SK-MEL-5 (cell line): ENCODE measurements at regions not wholly inside any gene's neighbourhood (a gene's known extent, or its start where the extent isn't known, plus 50 kb on each side); places are given as distances from the start of the nearest gene placed in this dataset.
"Not testable (repeated sequence)": the region's sequence is repeated elsewhere in the genome, so short reads cannot be mapped to it uniquely, and the experiment has no call there.

Experiments
- DNase-seq: peaks from one replicate; pipeline ENCODE4 v3.0.0-alpha.2; 2016; ENCODE audit warnings: low read depth, low spot score
- in situ Hi-C: cut with HindIII; loops from 2 replicates; pipeline ENCODE4 v1.10.0; 2016; ENCODE audit warnings: low sequenced_read_pairs, high pct_unique_total_duplicates, low pct_unique_long_range_greater_than_20kb

DNA sequence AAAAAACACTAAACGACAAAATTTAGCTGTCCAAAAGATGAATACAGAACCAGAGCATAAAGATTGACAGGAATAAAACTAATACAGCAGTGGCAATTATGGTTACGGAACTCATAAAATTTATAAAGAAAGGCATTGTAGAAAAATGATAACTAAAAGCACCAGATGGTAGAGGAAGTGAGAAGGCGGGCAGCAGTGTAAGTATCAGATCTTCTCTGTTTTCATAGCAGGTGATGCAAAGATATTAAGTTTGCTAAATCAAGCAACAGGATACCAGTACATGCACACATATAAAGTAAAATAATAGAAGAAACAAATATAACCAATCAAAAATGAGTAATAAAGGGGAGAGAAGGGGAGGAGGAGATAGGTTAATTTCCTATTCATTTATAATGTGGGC is 103.9 kb upstream of the MEX3C start:
- no peak for DNase-seq
- in situ Hi-C loops: no loop called here

DNA sequence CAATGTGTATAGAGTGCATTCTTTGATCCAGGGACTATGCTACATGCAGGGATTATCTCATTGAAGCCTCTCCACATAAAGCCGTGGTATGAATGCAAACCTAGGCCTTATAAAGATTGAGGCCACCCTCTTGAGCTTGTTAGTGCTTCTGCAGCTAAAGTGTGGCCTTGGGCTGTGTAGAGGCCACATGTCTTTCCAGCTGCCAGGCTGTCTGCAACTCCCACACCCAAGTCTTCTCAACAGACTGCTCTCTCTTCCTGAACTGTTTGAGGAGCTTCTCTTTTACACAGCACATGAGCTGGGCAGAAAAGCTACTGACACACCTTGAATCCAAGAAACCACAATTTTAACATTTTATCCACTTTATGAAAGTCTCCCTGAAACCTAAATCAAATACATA is 119.2 kb upstream of the MEX3C start:
- in situ Hi-C loops: no loop called here
- DNase-seq: no peak

DNA sequence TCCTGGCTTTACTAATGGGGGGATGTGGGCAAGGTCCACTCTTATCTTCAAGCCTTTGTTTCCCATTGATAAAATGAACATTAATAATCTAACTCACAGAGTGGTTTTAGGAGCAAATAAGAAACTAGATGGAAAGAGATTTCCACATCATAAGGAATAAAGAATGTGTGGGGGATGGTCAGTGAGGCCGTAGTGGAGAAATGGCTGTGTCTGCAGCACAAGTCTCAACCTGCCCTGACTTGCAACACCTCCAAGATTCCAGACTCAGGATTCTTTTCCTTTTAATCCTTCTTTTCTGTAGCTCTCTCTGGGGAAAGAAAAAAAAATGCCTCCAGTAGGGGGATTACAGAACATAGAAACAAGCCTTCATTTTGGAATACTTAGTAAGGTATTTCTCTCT is 124.2 kb upstream of the MEX3C start:
- DNase-seq: no peak

DNA sequence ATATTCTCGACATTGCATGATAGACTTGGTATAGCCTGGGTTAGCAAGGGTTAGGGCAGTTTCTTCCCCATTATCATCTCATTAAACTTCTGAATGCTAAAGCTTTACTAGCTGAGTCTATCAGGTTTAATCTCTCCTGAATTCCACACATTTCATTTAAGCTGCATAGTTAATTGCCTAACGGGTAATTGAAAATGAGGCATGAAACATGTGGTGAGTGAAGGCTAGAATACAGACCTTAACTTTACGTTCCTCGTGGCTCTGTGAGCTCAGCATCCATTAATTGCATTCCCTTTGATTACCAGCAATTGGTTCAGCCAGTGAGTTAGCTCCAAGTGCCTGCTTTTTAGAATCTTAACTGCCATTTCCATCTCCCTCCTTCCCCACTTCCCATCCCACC is 126.5 kb upstream of the MEX3C start:
- in situ Hi-C loops: no loop called here
- no peak for DNase-seq

More for the DNA sequence above, 124.2 kb upstream of the MEX3C start:
- in situ Hi-C loops: no loop called here

DNA sequence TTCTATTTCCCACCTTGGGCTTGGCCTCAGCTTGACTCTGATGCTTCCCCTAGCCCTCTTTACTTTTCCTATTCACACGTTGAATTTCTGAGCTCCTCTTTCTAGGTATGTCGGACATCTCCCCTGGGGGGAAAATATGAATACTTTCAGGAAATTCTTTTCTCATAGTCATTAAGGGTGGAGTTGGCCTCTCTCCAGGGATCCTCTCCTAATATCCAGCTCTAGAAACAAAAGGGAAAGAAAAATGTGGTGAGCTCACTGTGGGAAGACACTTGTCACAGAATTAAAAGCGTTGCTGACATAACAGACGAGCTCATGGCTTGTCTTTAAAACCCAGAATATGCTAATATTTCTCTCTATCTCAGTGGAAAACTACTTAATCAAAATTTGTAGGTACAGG is 132.7 kb upstream of the MEX3C start:
- in situ Hi-C loops: no loop called here
- DNase-seq: no peak

DNA sequence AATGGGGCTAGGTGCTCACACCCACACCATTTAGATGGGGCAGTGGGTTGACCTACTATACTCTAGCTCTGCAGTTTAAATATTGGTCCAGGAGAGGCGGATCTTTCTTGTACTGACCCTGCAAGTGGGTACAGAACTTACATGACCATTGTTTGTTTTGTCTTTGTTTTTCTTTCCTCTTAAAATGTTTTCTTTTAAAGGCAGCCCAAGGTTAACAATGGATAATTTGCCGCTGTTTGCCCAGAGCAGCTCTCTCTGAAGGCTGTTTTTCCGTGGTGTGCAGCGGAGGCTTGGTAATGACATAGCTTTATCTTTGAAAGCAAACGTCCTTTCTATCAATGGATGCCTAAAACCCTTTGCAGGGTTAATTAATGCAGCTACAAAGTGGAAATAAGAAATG is 133.3 kb upstream of the MEX3C start:
- no peak for DNase-seq
- in situ Hi-C loops: no loop called here

DNA sequence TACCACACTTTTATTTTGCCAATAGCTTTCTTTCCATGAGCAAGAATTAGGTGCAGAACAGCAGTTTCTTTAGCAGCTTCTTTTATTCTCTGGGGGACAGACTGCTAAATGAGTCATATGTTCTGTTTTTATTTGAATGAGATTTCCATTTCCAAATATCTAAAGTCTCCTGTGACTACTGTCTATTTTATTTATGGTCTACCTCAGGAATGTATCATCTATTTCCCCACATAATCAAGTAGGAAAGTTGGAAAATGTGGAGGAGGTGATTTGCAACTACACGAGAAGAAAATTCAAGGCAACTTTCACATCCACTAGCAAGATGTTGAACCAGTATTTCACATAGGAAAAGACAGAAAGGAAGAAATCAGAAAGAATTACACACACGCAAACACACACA is 139.9 kb upstream of the MEX3C start:
- DNase-seq: no peak
- in situ Hi-C loops: no loop called here

DNA sequence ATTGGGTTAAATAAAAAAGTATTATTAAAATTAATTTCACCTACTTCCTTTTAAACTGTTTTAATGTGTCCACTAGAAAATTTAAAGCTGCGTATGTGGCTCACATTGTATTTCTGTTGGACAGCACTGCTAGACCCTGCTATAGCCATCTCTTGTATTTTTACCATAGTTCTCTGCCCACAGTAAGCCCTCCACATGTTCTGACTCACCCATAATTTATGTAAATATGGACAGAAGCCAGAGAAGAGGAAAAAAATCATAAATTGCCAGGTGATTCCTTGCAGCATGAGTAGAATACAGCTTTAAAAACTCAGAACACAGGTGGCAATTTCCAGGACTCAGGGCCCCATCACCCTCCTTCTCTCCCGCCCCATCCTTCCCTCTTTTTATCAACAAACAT is 142.4 kb upstream of the MEX3C start:
- no peak for DNase-seq
- in situ Hi-C loops: no loop called here

DNA sequence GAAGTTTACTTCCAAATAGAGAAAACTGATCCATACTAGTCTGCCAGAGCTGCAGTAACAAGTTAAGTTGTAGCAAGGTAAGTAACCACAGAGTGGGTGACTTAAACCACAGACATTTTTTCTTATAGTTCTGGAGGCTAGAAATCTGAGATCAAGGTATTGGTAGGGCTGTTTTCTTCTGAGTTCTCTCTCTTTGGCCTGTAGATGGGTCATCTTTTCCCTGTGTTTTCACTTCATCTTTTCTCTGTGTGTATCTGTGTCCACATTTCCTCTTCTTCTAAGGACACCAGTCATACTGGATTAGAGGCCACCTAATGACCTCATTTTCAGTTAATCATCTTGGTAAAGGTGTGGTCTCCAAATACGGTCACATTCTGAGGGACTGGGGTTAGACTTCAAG is 142.9 kb upstream of the MEX3C start:
- no peak for DNase-seq
- in situ Hi-C loops: no loop called here

DNA sequence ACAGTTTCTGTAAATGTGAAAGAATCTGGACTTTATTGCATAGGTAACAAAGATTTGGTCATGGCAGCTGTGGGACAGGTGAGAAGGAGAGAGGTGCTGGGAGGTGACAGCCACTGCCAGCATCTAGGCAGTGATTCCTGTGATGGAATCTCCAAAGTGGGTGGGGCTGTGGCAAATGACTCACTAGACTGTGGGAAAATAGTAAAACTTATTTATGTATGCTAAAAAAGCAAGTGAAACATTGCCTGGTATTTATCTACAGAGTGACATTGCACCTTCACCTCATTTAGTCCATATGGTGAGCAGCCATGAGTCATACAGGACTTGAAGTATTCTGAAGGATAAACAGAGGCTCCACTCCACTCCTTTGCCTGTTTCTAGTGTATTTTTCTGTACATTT is 145.3 kb upstream of the MEX3C start:
- no peak for DNase-seq

DNA sequence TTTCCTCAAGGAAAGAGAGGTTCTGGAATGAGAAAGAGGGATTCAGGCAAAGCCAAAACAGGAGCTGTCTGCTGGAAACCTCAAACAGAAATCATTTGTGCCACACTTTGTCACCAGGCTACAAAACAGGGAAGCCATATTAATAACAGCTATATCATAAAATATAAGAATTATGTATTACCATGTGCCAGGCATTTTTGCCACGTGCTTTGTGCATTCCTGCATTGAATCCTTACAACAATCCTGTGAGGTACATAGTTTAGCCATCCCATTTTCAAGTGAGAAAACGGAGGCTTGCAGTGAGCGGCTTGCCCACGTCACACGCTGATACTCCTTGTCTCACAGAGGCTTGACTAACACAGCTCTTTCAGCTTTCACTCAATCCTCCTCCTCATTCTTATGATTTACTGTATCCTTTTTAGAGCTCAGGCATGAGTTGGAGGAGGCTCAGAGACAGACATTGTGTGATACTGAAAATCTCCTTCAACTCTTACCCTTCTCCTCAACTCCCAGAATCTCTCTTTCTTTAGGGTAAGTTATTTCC is 148.4 kb upstream of the MEX3C start:
- DNase-seq: no peak
- in situ Hi-C loops: no loop called here

More for the DNA sequence above, 145.3 kb upstream of the MEX3C start:
- in situ Hi-C loops: no loop called here

DNA sequence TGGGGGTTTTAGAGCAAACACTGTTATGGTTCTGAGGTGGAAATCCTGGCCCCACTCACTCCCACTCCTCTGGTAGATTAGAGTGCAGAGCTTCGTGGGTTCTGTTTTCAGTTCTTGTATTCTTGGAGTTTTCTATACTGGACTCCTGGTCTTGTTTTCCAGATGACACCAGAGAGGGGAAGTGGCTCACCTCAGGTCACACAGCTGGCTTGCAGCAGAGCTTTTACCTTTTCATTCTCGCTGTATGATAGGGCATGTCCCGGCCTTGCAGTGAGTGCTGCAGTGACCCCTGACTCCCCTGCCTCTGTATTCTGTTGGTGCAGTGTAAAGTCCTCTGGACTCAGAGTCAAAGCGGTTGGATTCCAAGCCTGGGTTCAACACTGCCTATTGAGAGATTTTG is 148.9 kb upstream of the MEX3C start:
- in situ Hi-C loops: no loop called here
- DNase-seq: no peak

DNA sequence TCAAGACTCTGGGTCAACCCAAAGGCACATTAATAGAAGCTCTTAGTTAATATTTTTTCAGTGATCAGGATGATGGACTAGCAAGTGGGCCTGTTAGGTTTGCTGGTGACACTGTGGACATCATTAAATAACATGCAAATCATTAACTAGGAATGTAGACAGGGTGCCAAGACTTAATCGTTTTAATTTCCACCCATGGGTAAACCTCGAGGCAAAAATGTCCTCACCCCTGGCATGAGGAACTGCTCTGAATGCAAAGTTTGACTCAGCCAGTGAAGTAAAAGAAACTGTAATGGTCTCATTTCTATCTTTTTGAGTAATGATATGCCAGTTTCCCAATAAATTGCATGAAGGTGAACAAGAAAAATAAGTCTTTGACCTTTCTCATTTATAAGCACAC is 152.6 kb upstream of the MEX3C start:
- no peak for DNase-seq
- in situ Hi-C loops: no loop called here

DNA sequence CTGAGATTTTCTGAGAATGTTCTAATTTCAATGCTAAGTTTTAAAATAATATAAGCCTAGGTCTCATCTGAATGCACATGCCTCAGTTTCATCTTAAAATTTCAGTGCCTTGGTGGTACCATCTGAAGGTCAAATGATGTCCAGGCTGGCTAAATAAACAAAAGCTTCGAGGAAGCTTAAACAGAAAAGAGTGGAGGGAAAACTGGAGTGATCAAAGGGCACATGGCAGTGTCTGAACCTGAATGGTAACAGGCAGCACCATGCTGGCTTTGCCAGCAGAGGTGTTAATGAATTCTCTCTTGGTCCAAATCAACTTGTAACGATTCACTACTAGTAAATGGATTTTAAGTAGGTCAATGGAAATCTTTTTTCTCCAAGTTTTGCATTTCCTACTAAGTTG is 158.4 kb upstream of the MEX3C start:
- no peak for DNase-seq
- in situ Hi-C loops: no loop called here

DNA sequence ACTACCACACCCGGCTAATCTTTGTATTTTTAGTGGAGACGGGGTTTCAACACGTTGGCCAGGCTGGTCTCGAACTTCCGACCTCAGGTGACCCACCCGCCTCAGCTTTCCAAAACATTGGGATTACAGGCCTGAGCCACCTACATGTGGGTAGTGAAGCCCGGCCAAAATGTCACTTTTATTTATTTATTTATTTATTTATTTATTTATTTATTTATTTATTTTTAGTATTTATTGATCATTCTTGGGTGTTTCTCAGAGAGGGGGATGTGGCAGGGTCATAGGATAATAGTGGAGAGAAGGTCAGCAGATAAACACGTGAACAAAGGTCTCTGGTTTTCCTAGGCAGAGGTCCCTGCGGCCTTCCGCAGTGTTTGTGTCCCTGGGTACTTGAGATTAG is 162.8 kb upstream of the MEX3C start:
- in situ Hi-C loops, DNase-seq: not testable (repeated sequence)

DNA sequence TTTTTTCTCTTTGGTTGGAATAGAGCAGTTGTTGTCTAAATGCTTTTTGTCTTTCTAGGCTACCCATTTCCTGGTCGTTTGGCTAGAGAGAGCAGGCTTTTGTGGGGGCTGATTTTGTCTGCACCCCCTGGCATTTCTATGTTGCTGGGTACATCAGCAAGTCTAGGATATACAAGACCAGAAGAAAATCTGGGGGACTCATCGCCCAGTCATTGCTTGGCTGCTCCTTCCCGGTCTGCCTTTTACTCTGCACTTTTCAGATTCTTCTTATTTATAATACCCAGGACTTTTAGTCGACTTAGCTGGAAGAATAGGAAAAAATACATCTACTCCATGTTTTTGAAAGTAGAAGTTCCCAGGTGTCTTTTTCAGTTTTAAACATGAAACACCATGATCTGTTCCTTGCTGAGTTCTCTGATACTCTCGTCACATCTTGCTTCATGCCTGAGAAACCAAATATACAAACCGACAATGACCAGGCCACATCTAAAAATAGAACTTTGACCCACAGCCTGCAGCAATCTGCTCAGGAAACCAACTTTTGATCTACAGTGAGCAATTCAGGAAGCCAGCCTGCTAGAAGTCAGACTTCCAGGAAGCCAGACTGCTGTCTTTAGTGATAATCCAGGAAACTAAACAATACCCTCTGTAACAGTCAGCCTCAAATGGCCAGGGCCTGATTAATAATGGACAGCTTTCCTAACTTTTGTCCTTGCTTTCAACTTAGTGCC is 163.8 kb upstream of the MEX3C start:
- peak; percentile 2 for DNase-seq
- in situ Hi-C loops: no loop called here

DNA sequence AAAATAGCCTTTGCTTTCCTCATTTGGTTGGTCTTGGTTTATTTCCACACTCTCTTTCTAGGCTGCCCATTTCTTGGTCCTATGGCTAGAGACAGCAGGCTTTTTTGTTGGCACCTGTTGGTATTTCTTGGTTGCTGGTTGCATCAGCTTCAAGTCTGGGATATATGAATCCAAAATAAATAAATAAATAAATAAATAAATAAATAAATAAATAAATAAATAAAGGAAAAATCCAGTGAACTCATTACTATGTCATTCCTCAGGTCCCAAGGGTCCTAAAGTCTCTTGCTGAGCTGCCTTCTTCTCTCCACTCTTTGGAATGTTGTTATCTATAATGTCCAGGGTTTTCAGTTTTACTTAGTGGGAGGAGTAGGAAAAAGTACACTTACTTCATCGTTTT is 165.9 kb upstream of the MEX3C start:
- no peak for DNase-seq
- in situ Hi-C loops: no loop called here

DNA sequence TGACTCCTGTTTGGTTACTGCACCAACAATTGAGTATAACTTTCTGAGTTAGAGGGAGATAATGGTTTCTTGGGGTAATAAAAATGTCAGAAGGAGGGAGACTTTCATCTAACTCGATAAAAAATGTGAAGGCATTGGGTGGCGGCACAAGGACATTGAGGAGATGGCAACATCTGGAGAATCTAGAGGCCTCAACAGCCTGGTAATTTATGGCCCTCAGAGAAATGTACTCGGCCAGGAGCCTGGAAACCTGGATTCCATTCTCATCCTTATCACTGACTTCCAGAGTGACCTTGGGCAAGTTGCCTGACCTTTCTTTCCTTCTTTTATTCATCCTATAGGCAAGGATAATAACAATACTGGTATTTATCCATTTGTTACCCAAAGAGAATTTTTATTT is 173.5 kb upstream of the MEX3C start:
- in situ Hi-C loops: no loop called here
- no peak for DNase-seq

DNA sequence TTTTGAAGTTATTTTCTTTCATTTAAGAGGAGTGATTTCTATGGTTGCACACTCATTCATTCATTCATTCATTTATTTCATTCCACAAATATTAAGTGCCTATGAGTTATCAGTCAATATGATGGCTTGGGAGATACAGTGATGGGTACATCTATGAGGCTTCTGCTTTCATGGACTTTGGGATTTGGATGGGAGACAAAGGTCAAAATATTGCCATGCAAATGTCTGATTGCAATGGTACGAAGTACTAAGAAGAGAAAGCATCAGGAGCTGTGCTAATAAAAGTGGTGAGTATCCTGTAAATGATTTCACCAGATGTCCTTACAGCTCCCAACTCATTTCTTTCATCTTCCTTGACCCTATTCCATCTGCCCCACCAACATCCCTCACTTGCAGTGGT is 174.4 kb upstream of the MEX3C start:
- in situ Hi-C loops: no loop called here
- no peak for DNase-seq

DNA sequence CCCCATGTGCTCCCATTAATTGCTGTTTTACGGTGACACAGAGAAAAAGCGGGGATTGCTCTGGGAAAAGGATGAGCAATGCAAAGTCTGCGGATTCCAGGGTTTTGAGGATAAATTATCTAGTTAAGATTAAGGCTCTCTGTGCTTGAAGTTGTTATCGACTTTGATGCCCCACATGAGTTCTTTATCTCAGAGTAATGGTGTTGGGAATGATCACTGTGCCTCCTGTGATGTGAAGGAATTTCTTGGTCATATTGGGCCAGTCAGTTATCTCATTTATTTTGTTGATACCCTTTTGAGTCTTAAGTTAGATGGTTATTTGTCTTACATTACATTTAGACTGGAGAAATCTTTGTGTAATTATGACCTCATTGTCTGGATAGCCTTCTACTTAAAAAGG is 184.6 kb upstream of the MEX3C start:
- in situ Hi-C loops: no loop called here
- DNase-seq: no peak
